ENCODE measurements at regions not wholly inside any gene's neighbourhood (a gene's known extent, or its start where the extent isn't known, plus 50 kb on each side); places are given as distances from the start of the nearest gene placed in this dataset.

DNA sequence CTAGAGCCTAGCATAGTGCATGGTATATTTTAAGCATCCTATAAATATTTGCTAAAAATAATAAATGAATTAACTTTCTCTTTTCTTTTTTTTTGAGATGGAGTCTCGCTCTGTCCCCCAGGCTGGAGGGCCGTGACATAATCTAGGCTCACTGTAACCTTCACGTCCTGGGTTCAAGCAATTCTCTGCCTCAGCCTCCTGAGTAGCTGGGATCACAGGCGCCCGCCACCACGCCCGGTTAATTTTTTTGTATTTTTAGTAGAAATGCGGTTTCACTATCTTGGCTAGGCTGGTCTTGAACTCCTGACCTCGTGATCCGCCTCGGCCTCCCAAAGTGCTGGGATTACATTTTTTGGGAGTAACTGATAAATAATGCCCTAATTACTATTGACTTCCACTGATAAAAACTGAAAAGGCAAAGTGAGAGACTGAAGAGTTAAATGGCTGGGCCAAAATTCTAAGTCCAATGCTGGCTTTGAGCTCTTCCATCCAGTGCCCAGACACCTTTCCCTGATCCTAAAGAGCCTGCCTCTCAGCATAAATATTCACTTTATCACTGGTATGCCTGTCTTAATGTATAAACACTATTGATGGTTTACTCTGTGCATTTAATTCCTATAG is 213.0 kb upstream of the KRR1 start:
- TF ChIP-seq, protein P1, sequence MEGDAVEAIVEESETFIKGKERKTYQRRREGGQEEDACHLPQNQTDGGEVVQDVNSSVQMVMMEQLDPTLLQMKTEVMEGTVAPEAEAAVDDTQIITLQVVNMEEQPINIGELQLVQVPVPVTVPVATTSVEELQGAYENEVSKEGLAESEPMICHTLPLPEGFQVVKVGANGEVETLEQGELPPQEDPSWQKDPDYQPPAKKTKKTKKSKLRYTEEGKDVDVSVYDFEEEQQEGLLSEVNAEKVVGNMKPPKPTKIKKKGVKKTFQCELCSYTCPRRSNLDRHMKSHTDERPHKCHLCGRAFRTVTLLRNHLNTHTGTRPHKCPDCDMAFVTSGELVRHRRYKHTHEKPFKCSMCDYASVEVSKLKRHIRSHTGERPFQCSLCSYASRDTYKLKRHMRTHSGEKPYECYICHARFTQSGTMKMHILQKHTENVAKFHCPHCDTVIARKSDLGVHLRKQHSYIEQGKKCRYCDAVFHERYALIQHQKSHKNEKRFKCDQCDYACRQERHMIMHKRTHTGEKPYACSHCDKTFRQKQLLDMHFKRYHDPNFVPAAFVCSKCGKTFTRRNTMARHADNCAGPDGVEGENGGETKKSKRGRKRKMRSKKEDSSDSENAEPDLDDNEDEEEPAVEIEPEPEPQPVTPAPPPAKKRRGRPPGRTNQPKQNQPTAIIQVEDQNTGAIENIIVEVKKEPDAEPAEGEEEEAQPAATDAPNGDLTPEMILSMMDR (IDR thresholded peaks at IDR 0.05), result no peak
- TF ChIP-seq POLR2A (IDR thresholded peaks at IDR 0.05), result no peak

All from thyroid gland (tissue), 4 donors.